ENCODE measurements at regions not wholly inside any gene's neighbourhood (a gene's known extent, or its start where the extent isn't known, plus 50 kb on each side); places are given as distances from the start of the nearest gene placed in this dataset.

GRCh38 chr6:43897571-43898302, 127.7 kb downstream of the VEGFA start:
- Histone ChIP-seq H3K27ac (ENCODE audit: low read length in 2 of 2) (no peak overlapping the region), H3K36me3 (replicated peaks in 1 of 2; ENCODE audit: control extremely low read depth in 1 of 2, control insufficient read depth in 1 of 2, extremely low read depth in 1 of 2, insufficient read depth in 2 of 2, low read length in 1 of 2) (no peaks in the 10 kb centered on the region), H2AFZ (ENCODE audit: insufficient read depth, low read depth, low read length, poor library complexity, severe bottlenecking) (no peak overlapping the region), H4K20me1 (ENCODE audit: control insufficient read depth, insufficient read depth, low read length, poor library complexity, severe bottlenecking) (no peaks in the 10 kb centered on the region), H3K9ac (ENCODE audit: low read length) (no peak overlapping the region), H3K79me2 (ENCODE audit: control insufficient read depth, insufficient read depth, low read length) (no peaks in the 10 kb centered on the region), H3K4me1 (ENCODE audit: control insufficient read depth in 2 of 2, insufficient read depth in 2 of 2, low read length in 2 of 2) (no peaks in the 10 kb centered on the region), H3K4me2 (replicated peaks; ENCODE audit: low read depth, low read length, poor library complexity, severe bottlenecking) (no peak overlapping the region), H3K27me3 (replicated peaks in 1 of 4; ENCODE audit: control extremely low read depth in 1 of 4, control insufficient read depth in 3 of 4, insufficient read depth in 4 of 4, low read length in 3 of 4) (peaks cover 0 to 3% (median 0%) of the 10 kb centered on the region in 4 experiments), H3K4me3 (ENCODE audit: control extremely low read depth in 1 of 5, extremely low read depth in 1 of 5, insufficient read depth in 1 of 5, low read depth in 2 of 5, low read length in 4 of 5) (no peak overlapping the region), H3K9me3 (ENCODE audit: control extremely low read depth in 1 of 3, control insufficient read depth in 2 of 3, insufficient read depth in 1 of 3, low read length in 2 of 3) (peaks cover 0 to 7% (median 0%) of the 10 kb centered on the region in 3 donors)
- 86% methylated on average over 1 of the region's 2 CpGs for WGBS (ENCODE audit: insufficient coverage)
- Mint-ChIP-seq H3K4me1 (no peaks in the 10 kb centered on the region), H3K9me3 (ENCODE audit: insufficient read depth) (no peaks in the 10 kb centered on the region), H3K27me3 (peaks cover 4% of the 10 kb centered on the region), H3K4me3 (no peak overlapping the region), H3K27ac (no peak overlapping the region)
- ATAC-seq (ENCODE audit: low read depth) = no peak
- ChIA-PET POLR2A (no interaction called here), CTCF (no interaction called here)
- TF ChIP-seq, protein P1, sequence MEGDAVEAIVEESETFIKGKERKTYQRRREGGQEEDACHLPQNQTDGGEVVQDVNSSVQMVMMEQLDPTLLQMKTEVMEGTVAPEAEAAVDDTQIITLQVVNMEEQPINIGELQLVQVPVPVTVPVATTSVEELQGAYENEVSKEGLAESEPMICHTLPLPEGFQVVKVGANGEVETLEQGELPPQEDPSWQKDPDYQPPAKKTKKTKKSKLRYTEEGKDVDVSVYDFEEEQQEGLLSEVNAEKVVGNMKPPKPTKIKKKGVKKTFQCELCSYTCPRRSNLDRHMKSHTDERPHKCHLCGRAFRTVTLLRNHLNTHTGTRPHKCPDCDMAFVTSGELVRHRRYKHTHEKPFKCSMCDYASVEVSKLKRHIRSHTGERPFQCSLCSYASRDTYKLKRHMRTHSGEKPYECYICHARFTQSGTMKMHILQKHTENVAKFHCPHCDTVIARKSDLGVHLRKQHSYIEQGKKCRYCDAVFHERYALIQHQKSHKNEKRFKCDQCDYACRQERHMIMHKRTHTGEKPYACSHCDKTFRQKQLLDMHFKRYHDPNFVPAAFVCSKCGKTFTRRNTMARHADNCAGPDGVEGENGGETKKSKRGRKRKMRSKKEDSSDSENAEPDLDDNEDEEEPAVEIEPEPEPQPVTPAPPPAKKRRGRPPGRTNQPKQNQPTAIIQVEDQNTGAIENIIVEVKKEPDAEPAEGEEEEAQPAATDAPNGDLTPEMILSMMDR (IDR thresholded peaks at IDR 0.05) = no peak
- no peak for TF ChIP-seq EZH2 (IDR thresholded peaks at IDR 0.05; ENCODE audit: borderline replicate concordance, insufficient read depth, low read depth, low read length, poor library complexity, severe bottlenecking)
- DNase-seq = no peak
- intact Hi-C loops (cut with micrococcal nuclease) = no loop called here

- 92% methylated on average over 9 of the region's 11 CpGs for WGBS (ENCODE audit: insufficient coverage)
- CTCF ChIA-PET = no interaction called here
- no peak for ATAC-seq (ENCODE audit: low read depth)
Measured at GRCh38 chr6:43896329-43897255, 126.6 kb downstream of the VEGFA start.

More at GRCh38 chr6:43896329-43897255, 126.6 kb downstream of the VEGFA start:
- Histone ChIP-seq H3K4me3 (ENCODE audit: control extremely low read depth in 1 of 5, extremely low read depth in 1 of 5, insufficient read depth in 1 of 5, low read depth in 2 of 5, low read length in 4 of 5) (no peak overlapping the region), H3K79me2 (ENCODE audit: control insufficient read depth, insufficient read depth, low read length) (no peaks in the 10 kb centered on the region), H3K27me3 (replicated peaks in 1 of 4; ENCODE audit: control extremely low read depth in 1 of 4, control insufficient read depth in 3 of 4, insufficient read depth in 4 of 4, low read length in 3 of 4) (peaks cover 0 to 3% (median 0%) of the 10 kb centered on the region in 4 experiments), H3K4me2 (replicated peaks; ENCODE audit: low read depth, low read length, poor library complexity, severe bottlenecking) (no peak overlapping the region), H3K27ac (ENCODE audit: low read length in 2 of 2) (no peak overlapping the region), H4K20me1 (ENCODE audit: control insufficient read depth, insufficient read depth, low read length, poor library complexity, severe bottlenecking) (no peaks in the 10 kb centered on the region), H3K9ac (ENCODE audit: low read length) (no peak overlapping the region), H3K36me3 (replicated peaks in 1 of 2; ENCODE audit: control extremely low read depth in 1 of 2, control insufficient read depth in 1 of 2, extremely low read depth in 1 of 2, insufficient read depth in 2 of 2, low read length in 1 of 2) (no peaks in the 10 kb centered on the region), H2AFZ (ENCODE audit: insufficient read depth, low read depth, low read length, poor library complexity, severe bottlenecking) (no peak overlapping the region), H3K4me1 (ENCODE audit: control insufficient read depth in 2 of 2, insufficient read depth in 2 of 2, low read length in 2 of 2) (no peaks in the 10 kb centered on the region), H3K9me3 (ENCODE audit: control extremely low read depth in 1 of 3, control insufficient read depth in 2 of 3, insufficient read depth in 1 of 3, low read length in 2 of 3) (peaks cover 0 to 7% (median 0%) of the 10 kb centered on the region in 3 donors)
- TF ChIP-seq EZH2 (IDR thresholded peaks at IDR 0.05; ENCODE audit: borderline replicate concordance, insufficient read depth, low read depth, low read length, poor library complexity, severe bottlenecking) = no peak
- TF ChIP-seq, protein P1 (IDR thresholded peaks at IDR 0.05) = no peak
- POLR2A ChIA-PET = no interaction called here
- Mint-ChIP-seq H3K4me1 (no peaks in the 10 kb centered on the region), H3K27ac (no peak overlapping the region), H3K9me3 (ENCODE audit: insufficient read depth) (no peaks in the 10 kb centered on the region), H3K27me3 (peaks cover 10% of the 10 kb centered on the region), H3K4me3 (no peak overlapping the region)
- no peak for DNase-seq
- intact Hi-C loops (cut with micrococcal nuclease) = no loop called here

Measured in B cell (primary cell).